ENCODE measurements at regions not wholly inside any gene's neighbourhood (a gene's known extent, or its start where the extent isn't known, plus 50 kb on each side); places are given as distances from the start of the nearest gene placed in this dataset.

GRCh38 chr10:58087896-58088295, 179.8 kb downstream of the IPMK start:
- H3K4me3 Mint-ChIP-seq: no peak overlapping the region
- intact Hi-C loops (cut with micrococcal nuclease): no loop called here
- H3K27ac Mint-ChIP-seq: no peak overlapping the region
- DNase-seq: no peak
- no peaks in the 10 kb centered on the region for H3K36me3 Mint-ChIP-seq (ENCODE audit: low read depth)
- no peaks in the 10 kb centered on the region for H3K9me3 Mint-ChIP-seq
- H3K4me1 Mint-ChIP-seq: no peaks in the 10 kb centered on the region
- H3K27me3 Mint-ChIP-seq: peaks cover 3% of the 10 kb centered on the region

- H3K27me3 Mint-ChIP-seq: peaks cover 3% of the 10 kb centered on the region
- no peaks in the 10 kb centered on the region for H3K9me3 Mint-ChIP-seq
- no peak overlapping the region for H3K27ac Mint-ChIP-seq
- H3K4me3 Mint-ChIP-seq: no peak overlapping the region
- H3K36me3 Mint-ChIP-seq (ENCODE audit: low read depth): no peaks in the 10 kb centered on the region
- intact Hi-C loops (cut with micrococcal nuclease): no loop called here
- no peak for DNase-seq
- no peaks in the 10 kb centered on the region for H3K4me1 Mint-ChIP-seq
Measured at GRCh38 chr10:58086763-58087150, 180.9 kb downstream of the IPMK start.

- Mint-ChIP-seq H3K36me3 (ENCODE audit: low read depth) (no peaks in the 10 kb centered on the region), H3K27ac (no peak overlapping the region), H3K4me3 (no peak overlapping the region), H3K9me3 (no peaks in the 10 kb centered on the region), H3K27me3 (peaks cover 3% of the 10 kb centered on the region), H3K4me1 (no peaks in the 10 kb centered on the region)
- no peak for DNase-seq
- intact Hi-C loops (cut with micrococcal nuclease): no loop called here
Measured at GRCh38 chr10:58086144-58086762, 181.4 kb downstream of the IPMK start.

GRCh38 chr10:58082248-58082647, 185.4 kb downstream of the IPMK start:
- Mint-ChIP-seq H3K4me1 (no peaks in the 10 kb centered on the region), H3K9me3 (no peaks in the 10 kb centered on the region), H3K4me3 (no peak overlapping the region), H3K36me3 (ENCODE audit: low read depth) (no peaks in the 10 kb centered on the region), H3K27ac (no peak overlapping the region), H3K27me3 (no peaks in the 10 kb centered on the region)
- intact Hi-C loops (cut with micrococcal nuclease): no loop called here
- DNase-seq: no peak

GRCh38 chr10:58081353-58081752, 186.3 kb downstream of the IPMK start:
- Mint-ChIP-seq H3K4me1 (no peaks in the 10 kb centered on the region), H3K4me3 (no peak overlapping the region), H3K27me3 (no peaks in the 10 kb centered on the region), H3K27ac (no peak overlapping the region), H3K36me3 (ENCODE audit: low read depth) (no peaks in the 10 kb centered on the region), H3K9me3 (no peaks in the 10 kb centered on the region)
- DNase-seq: no peak
- intact Hi-C loops (cut with micrococcal nuclease): no loop called here

GRCh38 chr10:58079461-58079860, 188.2 kb downstream of the IPMK start:
- H3K27me3 Mint-ChIP-seq: no peaks in the 10 kb centered on the region
- DNase-seq: no peak
- no peak overlapping the region for H3K27ac Mint-ChIP-seq
- no peaks in the 10 kb centered on the region for H3K36me3 Mint-ChIP-seq (ENCODE audit: low read depth)
- H3K9me3 Mint-ChIP-seq: no peaks in the 10 kb centered on the region
- intact Hi-C loops (cut with micrococcal nuclease): no loop called here
- H3K4me1 Mint-ChIP-seq: no peaks in the 10 kb centered on the region
- H3K4me3 Mint-ChIP-seq: no peak overlapping the region

GRCh38 chr10:58072634-58073033, 195.1 kb downstream of the IPMK start:
- no peak for DNase-seq
- Mint-ChIP-seq H3K27me3 (peaks cover 3% of the 10 kb centered on the region), H3K27ac (no peak overlapping the region), H3K9me3 (no peaks in the 10 kb centered on the region), H3K36me3 (ENCODE audit: low read depth) (no peaks in the 10 kb centered on the region), H3K4me1 (no peaks in the 10 kb centered on the region), H3K4me3 (no peak overlapping the region)
- intact Hi-C loops (cut with micrococcal nuclease): no loop called here

- DNase-seq: no peak
- no peak overlapping the region for H3K27ac Mint-ChIP-seq
- H3K4me3 Mint-ChIP-seq: no peak overlapping the region
- intact Hi-C loops (cut with micrococcal nuclease): no loop called here
- no peaks in the 10 kb centered on the region for H3K9me3 Mint-ChIP-seq
- H3K4me1 Mint-ChIP-seq: no peaks in the 10 kb centered on the region
- peaks cover 3% of the 10 kb centered on the region for H3K27me3 Mint-ChIP-seq
- H3K36me3 Mint-ChIP-seq (ENCODE audit: low read depth): no peaks in the 10 kb centered on the region
Measured at GRCh38 chr10:58070956-58071355, 196.7 kb downstream of the IPMK start.

GRCh38 chr10:58068809-58069208, 198.9 kb downstream of the IPMK start:
- H3K9me3 Mint-ChIP-seq: no peaks in the 10 kb centered on the region

GRCh38 chr10:58066979-58067378, 200.7 kb downstream of the IPMK start:
- no peak overlapping the region for H3K4me3 Mint-ChIP-seq
- no peaks in the 10 kb centered on the region for H3K9me3 Mint-ChIP-seq
- peaks cover 7% of the 10 kb centered on the region for H3K27me3 Mint-ChIP-seq
- no peak for DNase-seq
- H3K4me1 Mint-ChIP-seq: peaks cover 3% of the 10 kb centered on the region
- intact Hi-C loops (cut with micrococcal nuclease): no loop called here
- H3K36me3 Mint-ChIP-seq (ENCODE audit: low read depth): no peaks in the 10 kb centered on the region
- no peak overlapping the region for H3K27ac Mint-ChIP-seq

More at GRCh38 chr10:58068809-58069208, 198.9 kb downstream of the IPMK start:
- Mint-ChIP-seq H3K4me1 (peaks cover 3% of the 10 kb centered on the region), H3K27ac (no peak overlapping the region), H3K36me3 (ENCODE audit: low read depth) (no peaks in the 10 kb centered on the region), H3K4me3 (no peak overlapping the region), H3K27me3 (peaks cover 5% of the 10 kb centered on the region)
- intact Hi-C loops (cut with micrococcal nuclease): no loop called here
- DNase-seq: no peak

GRCh38 chr10:58066126-58066525, 201.6 kb downstream of the IPMK start:
- intact Hi-C loops (cut with micrococcal nuclease): no loop called here
- H3K36me3 Mint-ChIP-seq (ENCODE audit: low read depth): no peaks in the 10 kb centered on the region
- H3K27me3 Mint-ChIP-seq: peaks cover 7% of the 10 kb centered on the region
- no peak overlapping the region for H3K27ac Mint-ChIP-seq
- H3K4me3 Mint-ChIP-seq: no peak overlapping the region
- DNase-seq: no peak
- peaks cover 3% of the 10 kb centered on the region for H3K4me1 Mint-ChIP-seq
- H3K9me3 Mint-ChIP-seq: no peaks in the 10 kb centered on the region

GRCh38 chr10:58065529-58065815, 202.2 kb downstream of the IPMK start:
- Mint-ChIP-seq H3K4me3 (no peak overlapping the region), H3K9me3 (no peaks in the 10 kb centered on the region), H3K36me3 (ENCODE audit: low read depth) (no peaks in the 10 kb centered on the region), H3K4me1 (peaks cover 3% of the 10 kb centered on the region), H3K27ac (no peak overlapping the region), H3K27me3 (peaks cover 7% of the 10 kb centered on the region)
- intact Hi-C loops (cut with micrococcal nuclease): no loop called here
- no peak for DNase-seq

GRCh38 chr10:58064714-58065528, 202.8 kb downstream of the IPMK start:
- intact Hi-C loops (cut with micrococcal nuclease): no loop called here
- H3K4me3 Mint-ChIP-seq: no peak overlapping the region
- no peaks in the 10 kb centered on the region for H3K9me3 Mint-ChIP-seq
- H3K4me1 Mint-ChIP-seq: peaks cover 3% of the 10 kb centered on the region
- peaks cover 7% of the 10 kb centered on the region for H3K27me3 Mint-ChIP-seq
- no peak for DNase-seq
- H3K27ac Mint-ChIP-seq: no peak overlapping the region
- H3K36me3 Mint-ChIP-seq (ENCODE audit: low read depth): no peaks in the 10 kb centered on the region

- no peak overlapping the region for H3K4me3 Mint-ChIP-seq
- H3K27me3 Mint-ChIP-seq: peaks cover 7% of the 10 kb centered on the region
- H3K9me3 Mint-ChIP-seq: no peaks in the 10 kb centered on the region
- H3K4me1 Mint-ChIP-seq: peaks cover 3% of the 10 kb centered on the region
- H3K27ac Mint-ChIP-seq: no peak overlapping the region
- H3K36me3 Mint-ChIP-seq (ENCODE audit: low read depth): no peaks in the 10 kb centered on the region
- DNase-seq: no peak
- intact Hi-C loops (cut with micrococcal nuclease): no loop called here
Measured at GRCh38 chr10:58063861-58064480, 203.7 kb downstream of the IPMK start.
